GM23248 (cell line): ENCODE measurements at regions not wholly inside any gene's neighbourhood (a gene's known extent, or its start where the extent isn't known, plus 50 kb on each side); places are given as distances from the start of the nearest gene placed in this dataset.

Experiments used
- DNase-seq: peaks from one replicate; pipeline ENCODE4 v3.0.0-alpha.2; 2015
- H2AFZ ChIP-seq: fragments of 200-600 bp; sonication (generic); 2 replicates; pipeline ENCODE4 v1.6.1; 2016; ENCODE audit warnings: antibody characterized with exemption
- H3F3A ChIP-seq: fragments of 200-600 bp; sonication (generic); 2 replicates; pipeline ENCODE4 v1.6.1; 2016; ENCODE audit warnings: mild to moderate bottlenecking, antibody characterized with exemption, mixed run types; ENCODE audit not compliant: insufficient read depth
- H3K27ac ChIP-seq: fragments of 200-600 bp; sonication (generic); 2 replicates; pipeline ENCODE4 v1.5.1; 2016; ENCODE audit warnings: mild to moderate bottlenecking
- H3K27me3 ChIP-seq: fragments of 200-600 bp; sonication (generic); replicated peaks from 2 replicates; pipeline ENCODE4 v1.6.1; 2016; ENCODE audit warnings: mild to moderate bottlenecking; ENCODE audit not compliant: insufficient read depth
- H3K36me3 ChIP-seq: fragments of 200-600 bp; sonication (generic); 2 replicates; pipeline ENCODE4 v1.6.1; 2016; ENCODE audit warnings: low read depth, mild to moderate bottlenecking
- H3K4me1 ChIP-seq: fragments of 200-600 bp; sonication (generic); 2 replicates; pipeline ENCODE4 v1.6.1; 2016; ENCODE audit warnings: mild to moderate bottlenecking; ENCODE audit not compliant: insufficient read depth
- H3K4me2 ChIP-seq: fragments of 200-600 bp; sonication (generic); one replicate; pipeline ENCODE4 v1.6.1; 2016; ENCODE audit warnings: mild to moderate bottlenecking; ENCODE audit not compliant: unreplicated experiment
- H3K4me3 ChIP-seq: fragments of 200-600 bp; sonication (generic); 2 replicates; pipeline ENCODE4 v1.5.1; 2016; ENCODE audit warnings: mild to moderate bottlenecking
- H3K79me2 ChIP-seq: fragments of 200-600 bp; sonication (generic); 2 replicates; pipeline ENCODE4 v1.6.1; 2016; ENCODE audit warnings: mild to moderate bottlenecking; ENCODE audit not compliant: insufficient read depth
- H3K9ac ChIP-seq: fragments of 200-600 bp; sonication (generic); 2 replicates; pipeline ENCODE4 v1.6.1; 2016; ENCODE audit warnings: mild to moderate bottlenecking
- H3K9me2 ChIP-seq: fragments of 200-600 bp; sonication (generic); 2 replicates; pipeline ENCODE4 v1.6.1; 2016; ENCODE audit warnings: mixed run types, mild to moderate bottlenecking, moderate library complexity; ENCODE audit not compliant: insufficient read depth
- H3K9me3 ChIP-seq: fragments of 200-600 bp; sonication (generic); one replicate; pipeline ENCODE4 v1.6.1; 2017; ENCODE audit warnings: low read depth
- H4K20me1 ChIP-seq: fragments of 200-600 bp; sonication (generic); 2 replicates; pipeline ENCODE4 v1.6.0; 2016; ENCODE audit not compliant: insufficient read depth
- EZH2 ChIP-seq: fragments of 200-600 bp; sonication (generic); IDR thresholded peaks from 2 replicates; pipeline ENCODE4 v1.6.1; 2018; ENCODE audit warnings: antibody characterized with exemption, mild to moderate bottlenecking; ENCODE audit not compliant: insufficient read depth, poor library complexity, severe bottlenecking
- EZH2phosphoT487 ChIP-seq: fragments of 200-600 bp; sonication (generic); IDR thresholded peaks from 2 replicates; pipeline ENCODE4 v1.6.1; 2018; ENCODE audit warnings: antibody characterized with exemption, moderate library complexity, mild to moderate bottlenecking, low read depth; ENCODE audit not compliant: insufficient read depth
- WGBS, 2 experiments: methylation state at CpG; one replicate each; pipeline ENCODE4 v1.1.6; 2015 to 2017; ENCODE audit warnings: low lambda C conversion rate in 2 of 2, low coverage in 1 of 2; ENCODE audit errors: missing lambda C conversion rate in 2 of 2; 5-methylcytosine and 5-hydroxymethylcytosine counted together
- in situ Hi-C: fragments of 300-500 bp; cut with MboI; formaldehyde crosslinking; loops from 2 replicates; pipeline ENCODE4 v1.15.0; 2020

GRCh38 chr12:14138495-14138894, 157.1 kb upstream of the GRIN2B start:
- H4K20me1 ChIP-seq, result no peaks in the 10 kb centered on the region
- no peak overlapping the region for H3K4me2 ChIP-seq
- no peak overlapping the region for H2AFZ ChIP-seq
- H3K79me2 ChIP-seq, result no peaks in the 10 kb centered on the region
- no peak overlapping the region for H3K27ac ChIP-seq
- H3K4me1 ChIP-seq, result no peaks in the 10 kb centered on the region
- H3K9ac ChIP-seq, result no peak overlapping the region
- no peaks in the 10 kb centered on the region for H3K27me3 ChIP-seq
- DNase-seq, result no peak
- in situ Hi-C loops, result no loop called here
- H3K4me3 ChIP-seq, result no peak overlapping the region
- no peaks in the 10 kb centered on the region for H3K36me3 ChIP-seq
- no peaks in the 10 kb centered on the region for H3K9me2 ChIP-seq
- WGBS, 2 experiments, result 39 to 47% methylated on average over 6 of the region's 6 CpGs
- H3K9me3 ChIP-seq, result no peaks in the 10 kb centered on the region
- TF ChIP-seq EZH2 (no peak), EZH2phosphoT487 (no peak)
- no peaks in the 10 kb centered on the region for H3F3A ChIP-seq

GRCh38 chr12:14148489-14149270, 167.3 kb upstream of the GRIN2B start:
- Histone ChIP-seq H3K27ac (no peak overlapping the region), H3K27me3 (no peaks in the 10 kb centered on the region), H3K4me1 (no peaks in the 10 kb centered on the region), H3K9me3 (no peaks in the 10 kb centered on the region), H3K4me2 (no peak overlapping the region), H3K79me2 (no peaks in the 10 kb centered on the region), H2AFZ (no peak overlapping the region), H3F3A (no peaks in the 10 kb centered on the region), H4K20me1 (no peaks in the 10 kb centered on the region), H3K36me3 (no peaks in the 10 kb centered on the region), H3K9ac (no peak overlapping the region), H3K4me3 (no peak overlapping the region), H3K9me2 (no peaks in the 10 kb centered on the region)
- 36% methylated on average over 6 of the region's 6 CpGs for whole genome bisulfite sequencing, 2 experiments
- in situ Hi-C loops, result no loop called here
- no peak for TF ChIP-seq EZH2phosphoT487
- TF ChIP-seq EZH2, result no peak
- no peak for DNase-seq

- H4K20me1 ChIP-seq, result no peaks in the 10 kb centered on the region
- no peak for TF ChIP-seq EZH2phosphoT487
- TF ChIP-seq EZH2, result no peak
- in situ Hi-C loops, result no loop called here
- no peaks in the 10 kb centered on the region for H3K9me2 ChIP-seq
- H3K9me3 ChIP-seq, result no peaks in the 10 kb centered on the region
- H3K79me2 ChIP-seq, result no peaks in the 10 kb centered on the region
- H3K36me3 ChIP-seq, result no peaks in the 10 kb centered on the region
- no peak overlapping the region for H3K27ac ChIP-seq
- DNase-seq, result no peak
- H3K4me2 ChIP-seq, result no peak overlapping the region
- H3F3A ChIP-seq, result no peaks in the 10 kb centered on the region
- H2AFZ ChIP-seq, result no peak overlapping the region
- H3K4me1 ChIP-seq, result no peaks in the 10 kb centered on the region
- WGBS, 2 experiments, result 6 to 9% methylated on average over 1 of the region's 1 CpG
- no peak overlapping the region for H3K9ac ChIP-seq
- no peaks in the 10 kb centered on the region for H3K27me3 ChIP-seq
- H3K4me3 ChIP-seq, result no peak overlapping the region
These were observed 172.4 kb upstream of the GRIN2B start for GRCh38 chr12:14153803-14154202.

GRCh38 chr12:14156606-14157005, 175.2 kb upstream of the GRIN2B start:
- H3K27me3 ChIP-seq, result no peaks in the 10 kb centered on the region
- 41% methylated on average over 2 of the region's 2 CpGs for WGBS, 2 experiments
- in situ Hi-C loops, result no loop called here

More at GRCh38 chr12:14156606-14157005, 175.2 kb upstream of the GRIN2B start:
- Histone ChIP-seq H3K27ac (no peak overlapping the region), H2AFZ (no peak overlapping the region), H3K9ac (no peak overlapping the region), H4K20me1 (no peaks in the 10 kb centered on the region), H3F3A (no peaks in the 10 kb centered on the region), H3K4me3 (no peak overlapping the region), H3K4me1 (no peaks in the 10 kb centered on the region), H3K36me3 (no peaks in the 10 kb centered on the region), H3K9me3 (no peaks in the 10 kb centered on the region), H3K4me2 (no peak overlapping the region), H3K9me2 (no peaks in the 10 kb centered on the region), H3K79me2 (no peaks in the 10 kb centered on the region)
- DNase-seq, result no peak
- TF ChIP-seq EZH2, result no peak
- no peak for TF ChIP-seq EZH2phosphoT487
